Activated CD4-positive, alpha-beta T cell treated with anti-CD3 and anti-CD28 coated beads for 36 hours (primary cell): ENCODE measurements at regions not wholly inside any gene's neighbourhood (a gene's known extent, or its start where the extent isn't known, plus 50 kb on each side); places are given as distances from the start of the nearest gene placed in this dataset.
A peak's percentile ranks its signal among the peaks of the same experiment; 100 is the strongest.

Experiments
- ATAC-seq: fragments of 200-7000 bp; cut with Tn5 transposase; one replicate; pipeline ENCODE4 v1.10.0; 2021; ENCODE audit warnings: mild to moderate bottlenecking, moderate library complexity
- CTCF ChIA-PET: fragments of 350-600 bp; sonication (Branson Sonifier 250); formaldehyde crosslinking; loops from one replicate; lab custom pipeline; 2021; ENCODE audit warnings: antibody characterized with exemption; lab: Charles Lee
- POLR2A ChIA-PET: fragments of 350-600 bp; sonication (Branson Sonifier 250); formaldehyde crosslinking; loops from one replicate; lab custom pipeline; 2021; ENCODE audit warnings: antibody characterized with exemption, inconsistent platforms; lab: Charles Lee
- DNase-seq: peaks from one replicate; pipeline ENCODE4 v3.0.0-alpha.2; 2020
- H3K27ac Mint-ChIP-seq: one replicate; pipeline ENCODE4 v1.8.0; 2021; ENCODE audit warnings: mixed read lengths
- H3K27me3 Mint-ChIP-seq: one replicate; pipeline ENCODE4 v1.8.0; 2021; ENCODE audit warnings: mixed read lengths
- H3K36me3 Mint-ChIP-seq: one replicate; pipeline ENCODE4 v1.8.0; 2021; ENCODE audit warnings: low read depth, mixed read lengths
- H3K4me1 Mint-ChIP-seq: one replicate; pipeline ENCODE4 v1.8.0; 2021; ENCODE audit warnings: mixed read lengths
- H3K4me3 Mint-ChIP-seq: one replicate; pipeline ENCODE4 v1.8.0; 2021; ENCODE audit warnings: mild to moderate bottlenecking, moderate library complexity, mixed read lengths
- H3K9me3 Mint-ChIP-seq: one replicate; pipeline ENCODE4 v1.8.0; 2021; ENCODE audit warnings: low read depth, mixed read lengths
- intact Hi-C, 2 experiments: fragments of 100-400 bp; cut with DNase I in 1 of 2; cut with micrococcal nuclease in 1 of 2; formaldehyde crosslinking; loops; one replicate each; pipeline versions ENCODE4 v1.14.2 to v1.15.1; 2022 to 2024; cut with DNase I, micrococcal nuclease

GRCh38 chr3:137906985-137907649 lies 102.8 kb upstream of the CLDN18 start:
- Mint-ChIP-seq H3K9me3 (peaks cover 12% of the 10 kb centered on the region), H3K27ac (no peak overlapping the region), H3K4me1 (no peaks in the 10 kb centered on the region), H3K36me3 (no peaks in the 10 kb centered on the region), H3K27me3 (no peaks in the 10 kb centered on the region), H3K4me3 (no peak overlapping the region)
- DNase-seq (no peak), ATAC-seq (no peak)
- ChIA-PET POLR2A (no interaction called here), CTCF (no interaction called here)
- intact Hi-C loops: no loop called here

- Mint-ChIP-seq H3K36me3 (no peaks in the 10 kb centered on the region), H3K27ac (no peak overlapping the region), H3K27me3 (peaks cover 9% of the 10 kb centered on the region), H3K4me3 (no peak overlapping the region), H3K9me3 (no peaks in the 10 kb centered on the region), H3K4me1 (no peaks in the 10 kb centered on the region)
- CTCF ChIA-PET: no interaction called here
- POLR2A ChIA-PET: no interaction called here
- no peak for ATAC-seq
- no peak for DNase-seq
- intact Hi-C loops: no loop called here
These were observed 85.3 kb upstream of the CLDN18 start for GRCh38 chr3:137924628-137925027.

- H3K27ac Mint-ChIP-seq: no peak overlapping the region
- ATAC-seq (no peak), DNase-seq (no peak)
- ChIA-PET CTCF (no interaction called here), POLR2A (no interaction called here)
- no peaks in the 10 kb centered on the region for H3K36me3 Mint-ChIP-seq
- H3K9me3 Mint-ChIP-seq: no peaks in the 10 kb centered on the region
- no peak overlapping the region for H3K4me3 Mint-ChIP-seq
- no peaks in the 10 kb centered on the region for H3K4me1 Mint-ChIP-seq
- intact Hi-C loops: no loop called here
- peaks cover 9% of the 10 kb centered on the region for H3K27me3 Mint-ChIP-seq
These were observed 84.9 kb upstream of the CLDN18 start for GRCh38 chr3:137925080-137925479.

GRCh38 chr3:137926991-137927390 lies 83.0 kb upstream of the CLDN18 start:
- DNase-seq (no peak), ATAC-seq (no peak)
- Mint-ChIP-seq H3K36me3 (no peaks in the 10 kb centered on the region), H3K9me3 (no peaks in the 10 kb centered on the region), H3K4me1 (no peaks in the 10 kb centered on the region), H3K27me3 (peaks cover 5% of the 10 kb centered on the region), H3K4me3 (no peak overlapping the region), H3K27ac (no peak overlapping the region)
- POLR2A ChIA-PET: no interaction called here
- CTCF ChIA-PET: no interaction called here
- intact Hi-C loops: no loop called here

- H3K27ac Mint-ChIP-seq: no peak overlapping the region
These were observed 79.0 kb upstream of the CLDN18 start for GRCh38 chr3:137930976-137931375.

GRCh38 chr3:137938876-137939275 lies 71.1 kb upstream of the CLDN18 start:
- no peak overlapping the region for H3K27ac Mint-ChIP-seq
- ATAC-seq (no peak), DNase-seq (no peak)
- ChIA-PET POLR2A (no interaction called here), CTCF (interaction anchor here (1.4 kb wide), 1 partner anchor 9 kb away, joined by 3 read pairs; no protein-coding TSS in a partner anchor)
- no peaks in the 10 kb centered on the region for H3K4me1 Mint-ChIP-seq
- intact Hi-C loops: no loop called here
- H3K4me3 Mint-ChIP-seq: no peak overlapping the region
- peaks cover 6% of the 10 kb centered on the region for H3K27me3 Mint-ChIP-seq
- no peaks in the 10 kb centered on the region for H3K36me3 Mint-ChIP-seq
- no peaks in the 10 kb centered on the region for H3K9me3 Mint-ChIP-seq

More at GRCh38 chr3:137930976-137931375, 79.0 kb upstream of the CLDN18 start:
- intact Hi-C loops: no loop called here
- CTCF ChIA-PET: interaction anchor here (1.0 kb wide), 1 partner anchor 13 kb away, joined by 4 read pairs; no protein-coding TSS in a partner anchor
- DNase-seq: no peak
- Mint-ChIP-seq H3K36me3 (no peaks in the 10 kb centered on the region), H3K4me3 (no peak overlapping the region), H3K4me1 (no peaks in the 10 kb centered on the region), H3K9me3 (no peaks in the 10 kb centered on the region), H3K27me3 (peaks cover 11% of the 10 kb centered on the region)
- POLR2A ChIA-PET: no interaction called here
- no peak for ATAC-seq

- ATAC-seq (no peak), DNase-seq (no peak)
- ChIA-PET POLR2A (no interaction called here), CTCF (interaction anchor here (0.7 to 2.0 kb wide), 4 partner anchors 14 to 913 kb away, joined by 3 to 6 read pairs (median 4); no protein-coding TSS in a partner anchor)
- H3K4me3 Mint-ChIP-seq: no peak overlapping the region
- H3K27me3 Mint-ChIP-seq: no peaks in the 10 kb centered on the region
- intact Hi-C loops: loop anchor here in 1 of 2 experiments (10.0 kb wide), 1 partner anchor 1870 kb away; no protein-coding TSS in a partner anchor
- peaks cover 5% of the 10 kb centered on the region for H3K4me1 Mint-ChIP-seq
- H3K9me3 Mint-ChIP-seq: no peaks in the 10 kb centered on the region
- no peaks in the 10 kb centered on the region for H3K36me3 Mint-ChIP-seq
- H3K27ac Mint-ChIP-seq: no peak overlapping the region
These were observed 65.4 kb upstream of the CLDN18 start for GRCh38 chr3:137944593-137944992.

GRCh38 chr3:137946356-137946973 lies 63.5 kb upstream of the CLDN18 start:
- H3K4me3 Mint-ChIP-seq: no peak overlapping the region
- no peak overlapping the region for H3K27ac Mint-ChIP-seq
- H3K36me3 Mint-ChIP-seq: no peaks in the 10 kb centered on the region
- CTCF ChIA-PET: interaction anchor here (0.5 to 2.8 kb wide), 10 partner anchors 9 to 1173 kb away, joined by 3 to 13 read pairs (median 3); no protein-coding TSS in a partner anchor
- no peaks in the 10 kb centered on the region for H3K27me3 Mint-ChIP-seq
- H3K4me1 Mint-ChIP-seq: peaks cover 5% of the 10 kb centered on the region
- H3K9me3 Mint-ChIP-seq: no peaks in the 10 kb centered on the region
- peak; percentile 47 for ATAC-seq
- DNase-seq: peak; percentile 71
- POLR2A ChIA-PET: no interaction called here
- intact Hi-C loops: loop anchor here (1.0 to 10.0 kb wide), 6 partner anchors 238 to 1872 kb away; no protein-coding TSS in a partner anchor

- Mint-ChIP-seq H3K4me3 (no peak overlapping the region), H3K36me3 (no peaks in the 10 kb centered on the region)
- CTCF ChIA-PET: interaction anchor here (0.5 to 2.8 kb wide), 8 partner anchors 10 to 914 kb away, joined by 3 to 13 read pairs (median 5); no protein-coding TSS in a partner anchor
These were observed 62.8 kb upstream of the CLDN18 start for GRCh38 chr3:137947117-137947516.

GRCh38 chr3:137948400-137949072 lies 61.4 kb upstream of the CLDN18 start:
- intact Hi-C loops: loop anchor here (5.0 to 10.0 kb wide), 2 partner anchors 916 to 1874 kb away; no protein-coding TSS in a partner anchor

More at GRCh38 chr3:137947117-137947516, 62.8 kb upstream of the CLDN18 start:
- Mint-ChIP-seq H3K27me3 (no peaks in the 10 kb centered on the region), H3K27ac (no peak overlapping the region), H3K4me1 (peaks cover 5% of the 10 kb centered on the region), H3K9me3 (no peaks in the 10 kb centered on the region)
- intact Hi-C loops: loop anchor here (2.0 to 10.0 kb wide), 3 partner anchors 238 to 1872 kb away; no protein-coding TSS in a partner anchor
- POLR2A ChIA-PET: no interaction called here
- no peak for ATAC-seq
- no peak for DNase-seq

GRCh38 chr3:137958636-137959035 lies 51.3 kb upstream of the CLDN18 start:
- CTCF ChIA-PET: interaction anchor here (2.7 kb wide), 1 partner anchor 11 kb away, joined by 7 read pairs; no protein-coding TSS in a partner anchor
- H3K36me3 Mint-ChIP-seq: peaks cover 1% of the 10 kb centered on the region
- no peak for DNase-seq
- POLR2A ChIA-PET: no interaction called here
- intact Hi-C loops: no loop called here
- H3K4me3 Mint-ChIP-seq: no peak overlapping the region
- ATAC-seq: no peak
- H3K27ac Mint-ChIP-seq: no peak overlapping the region
- H3K4me1 Mint-ChIP-seq: no peaks in the 10 kb centered on the region
- H3K27me3 Mint-ChIP-seq: peaks cover 4% of the 10 kb centered on the region
- H3K9me3 Mint-ChIP-seq: peaks cover 8% of the 10 kb centered on the region

More at GRCh38 chr3:137948400-137949072, 61.4 kb upstream of the CLDN18 start:
- Mint-ChIP-seq H3K27ac (no peak overlapping the region), H3K4me3 (no peak overlapping the region), H3K4me1 (peaks cover 5% of the 10 kb centered on the region), H3K27me3 (peaks cover 2% of the 10 kb centered on the region), H3K36me3 (no peaks in the 10 kb centered on the region), H3K9me3 (no peaks in the 10 kb centered on the region)
- POLR2A ChIA-PET: no interaction called here
- CTCF ChIA-PET: interaction anchor here (0.7 to 2.8 kb wide), 7 partner anchors 9 to 842 kb away, joined by 3 to 13 read pairs (median 5); no protein-coding TSS in a partner anchor
- ATAC-seq (no peak), DNase-seq (no peak)
